H4 (cell line): ENCODE measurements at regions not wholly inside any gene's neighbourhood (a gene's known extent, or its start where the extent isn't known, plus 50 kb on each side); places are given as distances from the start of the nearest gene placed in this dataset.
"Not testable (repeated sequence)": the region's sequence is repeated elsewhere in the genome, so short reads cannot be mapped to it uniquely, and the experiment has no call there.

ENCODE experiments used
- DNase-seq: peaks from one replicate; pipeline ENCODE4 v3.0.0-alpha.2; 2015; ENCODE audit warnings: low spot score

DNA sequence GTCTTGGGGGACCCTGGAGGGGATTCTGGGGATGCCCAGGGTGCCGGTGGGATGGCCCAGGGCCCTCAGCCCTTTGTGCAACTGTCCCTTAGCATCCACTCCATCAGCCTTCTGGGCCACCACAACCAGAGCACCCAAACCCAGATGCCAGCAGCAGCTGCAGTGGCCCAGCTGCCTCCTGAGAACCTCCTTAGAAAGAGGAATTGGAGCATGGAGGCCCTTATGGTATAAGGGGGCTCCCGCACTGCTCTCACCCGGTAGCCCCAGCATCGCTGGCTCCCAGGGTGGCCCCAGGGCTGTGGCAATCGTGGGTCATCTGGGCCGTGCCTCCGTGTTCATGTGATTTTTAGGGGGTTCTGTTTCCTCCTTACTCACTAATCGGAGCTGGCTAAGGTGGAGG lies 463.3 kb downstream of the ICE1 start:
- no peak for DNase-seq

DNA sequence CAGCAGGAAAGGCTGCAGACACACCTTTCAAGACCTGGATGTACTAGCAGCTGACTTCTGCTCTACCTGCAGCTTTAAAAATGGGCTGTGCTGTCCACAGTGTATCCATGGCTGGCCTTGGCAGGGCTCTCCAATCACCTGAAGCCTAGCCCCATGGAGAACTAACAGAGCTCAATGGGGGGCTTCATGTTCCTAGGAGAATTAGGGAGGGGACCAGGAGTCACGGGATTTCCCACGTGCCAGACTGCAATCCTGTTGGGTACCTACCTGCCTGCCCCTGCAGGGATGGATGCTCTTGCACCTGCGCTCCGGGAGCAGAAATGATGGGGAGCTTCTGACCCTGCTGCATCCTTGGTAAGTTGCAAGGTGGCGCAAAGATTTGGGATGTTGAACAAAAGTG lies 462.1 kb downstream of the ICE1 start:
- no peak for DNase-seq

DNA sequence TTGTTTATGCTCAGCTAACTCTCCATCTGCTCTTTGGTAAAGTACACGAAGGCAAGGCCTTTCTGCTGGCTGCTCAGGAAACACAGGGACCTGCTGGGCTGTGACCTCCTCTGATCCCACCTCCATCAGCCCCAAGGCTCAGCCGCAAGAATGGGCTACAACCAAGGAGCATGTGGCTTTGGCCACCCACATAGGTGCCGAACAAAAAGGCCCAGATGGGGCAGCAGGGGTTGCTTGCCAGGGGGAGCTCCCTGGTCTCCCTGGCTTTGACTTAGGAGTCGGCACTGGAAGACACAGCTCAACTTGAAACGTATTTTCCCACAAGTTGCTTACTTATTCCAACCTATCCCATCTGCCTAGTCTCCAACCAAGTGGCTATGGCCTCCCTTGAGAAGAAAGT lies 461.1 kb downstream of the ICE1 start:
- DNase-seq: no peak

DNA sequence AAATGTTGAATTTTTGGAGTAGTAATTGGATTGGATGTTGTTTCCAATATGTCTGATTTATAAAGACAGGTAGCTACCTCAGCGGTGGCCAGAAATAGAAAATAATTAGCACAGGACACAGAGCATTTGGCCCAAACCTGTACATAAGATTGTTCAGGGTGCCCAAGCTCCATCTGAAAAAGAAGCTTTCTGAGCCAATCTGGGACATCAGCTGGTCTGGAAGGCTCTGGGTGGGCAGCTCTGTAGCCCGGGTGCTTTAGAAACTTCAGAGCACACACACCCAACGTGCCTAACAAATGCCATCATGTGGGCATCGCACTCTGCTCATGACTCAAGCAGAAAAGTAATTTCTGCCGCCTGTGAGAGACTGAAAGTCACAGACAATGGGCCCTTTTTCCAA lies 460.7 kb downstream of the ICE1 start:
- DNase-seq: no peak

DNA sequence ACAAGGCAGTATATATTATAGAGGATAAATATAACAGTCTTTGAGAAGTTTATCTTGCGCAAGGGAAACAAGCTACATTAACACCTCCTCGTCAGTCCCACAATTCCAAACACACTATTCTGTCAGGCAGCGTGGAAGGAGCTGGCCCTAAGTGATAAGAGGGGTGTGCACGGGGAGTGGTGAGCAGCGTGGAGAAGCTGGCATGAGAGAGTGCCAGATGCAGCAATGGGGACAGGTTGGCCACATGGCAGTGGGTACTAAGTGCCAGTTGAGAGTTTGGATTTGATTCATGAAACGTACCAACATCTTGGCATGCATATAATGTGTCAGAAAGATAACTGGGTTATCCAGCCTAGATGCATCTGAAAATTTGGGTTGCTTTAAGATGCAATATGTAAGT lies 460.2 kb downstream of the ICE1 start:
- DNase-seq: no peak

DNA sequence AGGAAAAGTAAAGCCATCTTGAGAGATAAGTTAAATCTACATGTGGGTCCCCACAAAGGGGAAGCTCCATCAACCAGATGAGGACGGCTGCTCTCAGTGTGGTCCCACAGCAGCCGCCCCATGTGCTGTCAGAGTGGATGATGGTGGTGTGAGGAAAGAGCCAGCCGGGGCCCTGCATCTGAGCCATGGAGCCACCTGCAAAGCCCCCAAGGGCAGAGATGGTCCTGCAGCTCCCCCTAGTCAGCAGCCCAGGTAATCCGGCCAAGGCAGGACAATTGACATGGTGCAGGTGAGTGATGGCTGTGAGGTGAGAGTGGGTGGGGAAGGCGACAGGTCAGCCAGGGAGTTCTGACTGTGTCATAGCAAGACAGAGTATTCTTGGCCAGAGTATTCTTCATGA lies 458.8 kb downstream of the ICE1 start:
- DNase-seq: no peak

DNA sequence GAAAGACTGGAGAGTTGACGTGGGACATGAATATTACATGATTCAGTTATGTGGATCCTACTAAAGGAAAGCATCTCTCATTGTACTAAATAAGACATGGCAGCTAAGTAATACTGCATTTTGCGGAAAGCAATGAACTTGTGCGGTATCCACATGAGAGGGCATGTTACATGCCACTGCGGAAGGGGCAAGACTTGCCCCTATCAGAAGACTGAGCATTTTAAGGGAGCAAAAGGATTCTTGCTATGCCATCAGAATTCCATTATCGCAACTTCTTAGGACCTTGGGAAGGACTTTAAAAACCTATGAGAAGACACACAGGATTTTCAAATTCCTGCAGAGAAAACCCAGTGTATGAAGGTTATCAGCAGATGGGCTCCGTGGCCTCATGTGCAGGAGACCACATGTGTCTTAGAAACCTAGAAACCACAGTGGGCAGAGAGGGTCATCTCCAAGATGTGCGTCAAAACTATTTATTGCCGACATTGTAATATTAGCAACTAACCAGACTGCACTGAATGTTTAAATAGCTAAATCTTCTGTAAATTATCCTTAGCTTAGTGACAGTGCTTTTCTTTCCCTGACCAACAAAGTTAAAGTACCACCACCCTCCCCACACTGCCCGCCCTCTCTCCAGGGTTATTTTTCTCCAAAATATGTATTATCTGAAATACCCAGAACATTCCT lies 457.7 kb downstream of the ICE1 start:
- DNase-seq: no peak

DNA sequence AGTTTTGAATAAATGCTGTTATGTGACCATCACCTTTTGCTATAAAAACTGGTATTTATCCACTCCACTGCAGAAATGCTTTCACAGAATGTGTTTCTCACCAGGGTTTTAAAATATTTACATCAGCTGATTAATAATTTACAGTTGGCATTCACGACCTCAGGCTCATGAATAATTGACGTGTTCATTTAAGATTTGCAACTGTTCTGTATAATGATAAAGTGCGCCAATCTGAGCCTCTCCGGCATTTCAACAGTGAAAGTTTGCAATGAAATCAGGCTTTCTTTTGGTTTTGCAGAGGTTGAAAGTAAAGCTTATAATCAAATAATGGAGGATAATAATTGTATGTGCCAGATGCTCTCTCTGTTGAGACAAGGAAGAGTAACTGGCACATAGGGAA lies 434.9 kb downstream of the ICE1 start:
- no peak for DNase-seq

DNA sequence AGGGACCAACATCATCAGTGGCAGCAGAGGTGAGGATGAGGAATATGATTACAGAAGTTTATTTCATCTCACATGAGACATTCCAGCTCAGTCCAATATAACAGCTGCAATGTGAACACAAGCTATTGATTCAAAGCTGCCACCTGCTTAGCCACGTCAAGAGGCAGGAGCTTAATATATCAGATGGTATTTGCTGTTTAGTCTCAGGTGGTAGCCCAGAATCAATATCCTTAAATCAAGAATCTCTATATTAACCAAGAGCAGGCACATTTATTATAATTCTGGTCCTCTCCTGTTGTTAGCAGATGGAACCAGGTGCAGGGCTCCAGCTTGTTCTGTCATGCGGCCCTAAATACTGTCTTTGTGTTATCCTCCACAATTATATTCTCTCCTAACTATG lies 431.6 kb downstream of the ICE1 start:
- DNase-seq: no peak

DNA sequence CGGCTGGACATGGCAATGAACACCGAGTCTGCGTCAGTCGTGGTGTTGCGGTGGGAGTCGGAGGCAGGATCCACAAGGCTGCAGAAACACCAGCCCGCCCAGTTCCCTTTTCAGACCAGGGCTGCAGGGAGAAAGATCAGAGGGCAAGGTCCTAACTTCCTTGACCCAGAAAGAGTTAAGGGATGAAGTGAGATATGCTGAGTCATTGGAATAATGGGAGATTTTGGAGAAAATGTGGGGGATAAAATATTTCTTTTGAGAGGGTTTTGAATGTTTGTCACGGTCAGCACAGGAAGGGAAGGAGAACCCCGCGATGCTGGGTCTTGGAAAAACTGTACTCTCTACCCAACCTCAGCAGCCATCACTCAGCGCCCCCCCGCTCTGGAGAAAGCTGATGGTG lies 416.0 kb downstream of the ICE1 start:
- no peak for DNase-seq

DNA sequence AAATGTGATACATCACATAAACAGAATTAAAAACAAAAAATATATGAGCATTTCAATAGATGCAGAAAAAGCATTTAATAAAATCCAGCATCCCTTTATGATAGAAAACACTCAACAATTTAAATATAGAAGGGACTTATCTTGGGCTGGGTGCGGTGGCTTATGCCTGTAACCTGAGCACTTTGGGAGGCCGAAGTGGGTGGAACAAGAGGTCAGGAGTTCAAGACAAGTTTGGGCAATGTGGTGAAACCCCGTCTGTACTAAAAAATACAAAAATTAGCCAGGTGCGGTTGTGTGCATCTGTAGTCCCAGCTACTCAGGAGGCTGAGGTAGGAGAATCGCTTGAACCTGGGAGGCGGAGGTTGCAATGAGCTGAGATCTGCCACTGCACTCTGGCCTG lies 409.1 kb downstream of the ICE1 start:
- DNase-seq: not testable (repeated sequence)

DNA sequence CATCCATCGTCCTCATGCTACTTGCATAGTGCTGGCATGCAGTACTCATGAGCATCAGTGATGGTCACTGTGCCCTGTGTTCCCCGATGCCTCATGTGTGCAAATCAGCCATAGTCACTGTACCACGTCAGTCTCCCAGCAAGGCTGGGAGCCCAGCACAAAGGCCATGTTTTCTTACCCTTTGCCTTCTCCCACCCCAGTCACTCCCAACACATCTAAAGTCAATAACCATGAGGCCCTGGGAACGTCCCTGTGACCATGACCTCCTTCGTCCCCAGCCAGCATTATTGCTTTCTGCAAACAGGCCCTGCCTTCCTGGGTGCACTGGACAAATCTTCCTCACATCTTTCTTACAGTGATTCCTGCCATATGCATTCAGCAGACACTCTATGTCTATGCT lies 406.1 kb downstream of the ICE1 start:
- no peak for DNase-seq

DNA sequence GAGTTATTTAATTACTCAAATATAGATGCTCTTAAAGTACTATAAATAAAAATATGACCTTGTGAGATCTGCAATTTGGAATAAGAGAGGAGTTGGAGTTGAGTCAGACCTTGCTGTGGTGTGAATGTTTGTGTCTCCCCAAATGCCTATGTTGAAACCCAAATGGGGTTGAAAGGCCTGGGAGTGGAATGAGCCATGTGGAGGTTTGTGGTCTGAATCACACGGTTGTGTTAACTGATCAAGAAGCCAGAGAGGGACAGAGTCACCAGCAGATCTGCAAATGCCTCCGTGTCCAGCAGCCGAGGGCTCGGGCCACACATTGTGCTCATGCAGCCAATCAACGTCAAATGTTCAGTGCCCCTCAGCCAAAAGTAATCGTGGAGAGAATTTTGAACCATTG lies 404.4 kb downstream of the ICE1 start:
- peak; percentile 79 for DNase-seq

DNA sequence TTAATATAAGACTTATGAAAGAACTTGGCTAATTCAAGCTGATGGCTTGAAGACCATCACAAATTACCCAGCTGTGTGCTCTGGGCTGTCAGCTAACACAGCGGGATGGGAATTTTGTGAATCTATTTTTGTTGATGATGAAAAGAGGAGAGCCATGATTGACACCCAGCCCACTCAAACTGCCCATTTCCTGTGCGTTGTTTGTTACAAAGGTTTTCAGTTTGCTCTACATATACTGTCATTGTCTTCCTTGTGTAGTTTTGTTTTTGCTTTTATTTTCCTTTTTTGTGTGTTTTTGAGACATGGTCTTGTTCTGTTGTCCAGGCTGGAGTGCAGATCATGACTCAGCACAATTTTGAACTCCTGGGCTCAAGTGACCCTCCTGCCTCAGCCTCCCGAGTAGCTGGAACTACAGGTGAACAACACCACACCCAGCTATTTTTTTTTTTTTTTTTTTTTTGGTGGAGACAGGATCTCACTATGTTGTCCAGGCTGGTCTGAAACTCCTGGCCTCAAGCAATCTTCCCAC lies 400.3 kb downstream of the ICE1 start:
- DNase-seq: no peak

DNA sequence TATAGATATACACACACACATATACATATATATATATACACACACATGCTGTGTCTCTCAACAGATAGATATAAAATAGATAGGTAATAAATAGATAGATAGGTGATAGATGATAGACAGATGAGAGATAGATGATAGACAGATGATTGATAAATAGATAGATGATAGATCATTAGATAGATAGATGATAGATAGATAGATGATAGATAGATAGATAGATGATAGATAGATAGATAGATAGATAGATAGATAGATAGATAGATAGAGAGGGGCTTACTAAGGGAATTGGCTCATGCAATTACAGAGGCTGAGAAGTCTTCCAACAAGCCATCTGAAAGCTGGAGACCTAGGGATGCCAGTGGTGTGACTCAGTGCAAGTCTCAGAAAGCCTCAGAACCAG lies 394.5 kb downstream of the ICE1 start:
- no peak for DNase-seq

DNA sequence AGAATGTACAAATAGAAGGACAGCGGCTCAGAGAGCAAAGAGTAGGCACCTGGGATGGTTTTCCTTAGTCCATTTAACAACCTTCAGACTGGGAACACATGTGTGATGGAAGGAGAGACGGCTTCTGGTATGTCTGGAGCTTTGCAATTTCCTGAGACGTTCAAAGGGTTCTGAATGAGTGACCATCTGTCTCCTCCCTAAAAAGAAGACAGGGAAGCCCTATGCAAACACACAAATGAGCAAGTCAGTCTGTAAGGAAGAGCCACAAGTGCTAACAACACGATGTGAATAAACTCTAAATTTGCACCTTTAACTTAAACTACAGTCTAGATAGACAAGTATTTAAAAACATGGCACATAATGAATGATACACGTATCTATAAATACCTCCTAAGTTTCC lies 391.0 kb downstream of the ICE1 start:
- DNase-seq: no peak

DNA sequence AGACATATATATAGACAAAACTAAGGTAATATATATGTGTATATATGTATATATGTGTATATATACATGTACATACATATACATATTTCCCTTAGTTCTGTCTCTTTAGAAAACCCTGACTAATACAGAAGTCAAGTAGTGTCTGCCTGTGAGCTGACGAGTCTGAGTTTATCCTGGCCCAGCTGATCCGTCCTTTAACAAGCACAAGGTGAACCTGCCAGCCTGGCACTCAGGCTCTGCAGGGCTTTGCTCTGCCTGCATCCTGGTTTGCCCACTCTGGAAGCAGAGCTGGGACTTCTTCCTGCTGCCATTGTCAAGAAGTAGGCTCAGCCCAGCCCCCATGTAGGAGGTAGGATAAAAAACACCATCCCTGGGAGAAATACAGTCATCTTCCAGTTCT lies 388.0 kb downstream of the ICE1 start:
- DNase-seq: no peak

DNA sequence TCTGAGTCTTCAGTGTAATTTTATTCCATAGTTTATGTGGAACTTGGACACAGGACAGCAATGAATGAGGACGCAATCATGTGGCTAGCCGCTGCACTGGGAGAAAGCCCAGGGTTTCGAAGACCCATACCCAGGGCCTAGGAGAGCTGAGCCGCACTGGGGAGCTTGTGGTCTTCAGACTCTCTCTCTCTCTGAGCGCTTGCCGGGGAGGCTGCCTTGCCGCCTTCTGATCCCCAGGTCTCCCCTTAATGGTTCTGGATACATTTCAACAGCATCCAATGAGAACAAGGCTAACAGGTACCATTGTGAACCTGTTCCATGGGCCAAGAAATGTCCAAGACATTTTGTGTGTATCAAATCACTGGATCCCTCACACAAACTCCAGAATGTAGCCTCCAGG lies 383.4 kb downstream of the ICE1 start:
- no peak for DNase-seq

DNA sequence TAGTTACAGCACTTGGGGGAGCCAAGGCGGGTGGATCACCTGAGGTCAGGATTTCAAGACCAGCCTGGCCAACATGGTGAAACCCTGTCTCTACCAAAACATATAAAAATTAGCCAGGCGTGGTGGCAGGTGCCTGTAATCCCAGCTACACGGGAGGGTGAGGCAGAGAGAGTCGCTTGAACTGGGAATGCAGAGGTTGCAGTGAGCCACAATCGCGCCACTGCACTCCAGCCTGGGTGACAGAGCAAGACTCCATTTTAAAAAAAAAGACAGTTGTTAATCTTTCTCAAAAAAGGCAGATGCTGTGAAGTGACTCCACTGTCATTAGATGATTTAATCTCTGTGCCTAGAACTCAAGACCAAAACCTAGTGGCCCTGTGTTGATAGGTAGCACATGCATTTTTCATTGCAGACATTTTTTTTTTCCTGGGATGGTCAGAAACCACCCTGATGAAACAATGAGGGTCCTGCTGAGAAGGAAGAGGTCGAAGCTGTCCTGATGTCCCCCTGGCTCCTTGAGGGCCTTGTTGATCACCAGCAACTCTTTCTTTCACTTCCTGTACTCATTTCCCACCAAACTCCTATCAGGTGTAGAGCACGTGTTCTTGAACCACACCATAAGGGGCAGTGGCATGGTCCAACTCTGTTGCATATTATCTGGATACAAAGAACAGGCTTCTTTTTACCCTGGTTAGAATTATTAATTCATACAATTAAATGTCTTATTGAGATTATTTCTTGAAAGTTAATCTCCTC lies 382.2 kb downstream of the ICE1 start:
- no peak for DNase-seq

DNA sequence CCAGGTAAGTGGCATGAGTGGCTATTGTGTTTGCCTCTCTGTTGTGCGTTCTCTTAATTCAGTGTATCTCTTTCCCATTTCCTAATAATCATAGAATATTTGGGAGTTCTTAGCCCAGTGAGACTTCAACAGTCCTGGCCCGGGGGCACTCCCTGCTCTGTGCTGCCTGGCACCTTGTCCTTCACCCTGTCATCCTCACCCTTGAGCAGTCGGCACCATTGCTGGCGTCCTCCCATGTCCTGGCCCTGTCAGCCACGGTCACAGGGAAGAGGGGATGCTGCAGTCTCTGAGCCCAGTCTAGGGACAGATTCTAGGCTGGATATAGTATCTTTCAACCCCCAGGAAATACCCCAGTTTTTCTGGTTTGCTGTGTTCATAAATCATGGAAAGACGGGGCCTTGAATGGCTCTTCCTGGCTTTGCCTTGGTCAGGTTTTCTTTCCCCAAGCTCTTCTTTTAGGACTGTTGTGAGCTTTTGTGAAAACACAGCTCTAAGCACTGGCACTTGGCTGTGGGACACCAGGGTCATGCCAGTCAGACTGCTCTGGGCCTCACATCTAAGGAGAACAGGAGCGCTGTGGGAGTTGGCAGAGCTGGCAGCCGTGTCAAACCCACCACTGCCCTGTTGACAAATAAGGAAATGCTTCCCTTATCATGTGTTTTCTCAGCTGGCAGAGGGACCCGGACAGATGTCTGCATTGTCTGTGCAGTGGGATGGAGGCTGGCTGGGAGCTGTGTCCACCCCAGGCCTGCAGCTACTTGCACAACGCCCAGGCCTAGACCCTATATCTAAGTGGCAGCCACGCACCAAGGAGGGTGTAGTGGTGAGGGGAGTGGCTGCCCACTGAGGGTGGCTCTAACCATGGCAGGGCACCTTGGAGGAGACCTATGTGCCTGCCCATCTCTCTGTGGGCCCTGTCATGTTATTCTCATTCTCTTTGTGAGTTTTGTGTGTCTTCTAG lies 378.6 kb downstream of the ICE1 start:
- DNase-seq: no peak

DNA sequence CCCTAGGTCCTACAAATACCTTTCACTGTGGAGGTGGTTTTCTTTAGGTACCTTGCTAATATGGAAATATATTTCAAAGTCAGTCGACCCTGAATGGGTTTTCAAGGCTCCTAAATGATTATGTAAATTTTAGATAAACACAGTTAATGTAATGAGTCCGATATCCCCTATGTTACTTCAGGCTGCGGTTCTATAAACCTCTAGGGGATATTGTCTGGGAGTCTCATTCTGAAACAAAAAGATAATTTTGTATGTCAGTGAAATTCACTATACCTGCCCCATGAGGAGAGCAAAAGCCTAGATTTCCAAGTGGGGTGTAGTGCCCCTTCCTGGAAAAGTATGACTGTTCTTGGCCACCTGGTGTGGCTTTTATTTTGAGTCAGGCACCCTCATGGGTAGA lies 377.3 kb downstream of the ICE1 start:
- DNase-seq: no peak

DNA sequence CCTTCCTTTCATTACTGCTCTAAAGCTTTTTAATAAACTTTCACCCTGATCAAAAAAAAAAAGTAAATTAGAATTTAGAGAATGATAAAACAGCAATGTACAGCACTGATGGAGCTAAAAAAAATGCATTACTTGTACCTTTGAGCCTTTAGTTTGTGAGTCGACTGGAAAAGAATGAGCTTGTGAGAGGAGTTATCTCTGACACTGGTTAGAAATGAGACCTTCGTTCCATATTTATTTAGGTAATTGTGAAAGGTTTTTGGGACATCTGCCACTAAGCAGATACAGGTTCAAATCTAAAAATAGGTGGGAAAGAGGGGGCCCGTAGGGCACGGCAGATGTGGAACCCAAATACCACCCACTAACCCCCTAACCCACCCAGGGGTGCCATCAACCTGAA lies 376.8 kb downstream of the ICE1 start:
- DNase-seq: no peak
